ENCODE measurements at regions not wholly inside any gene's neighbourhood (a gene's known extent, or its start where the extent isn't known, plus 50 kb on each side); places are given as distances from the start of the nearest gene placed in this dataset.

GRCh38 chr18:1468550-1468949, 563.9 kb downstream of the ADCYAP1 start:
- H3K4me3 ChIP-seq (ENCODE audit: low read depth, low read length), result no peak overlapping the region
- no peak for DNase-seq (ENCODE audit: low read depth)
- TF ChIP-seq, protein P1, sequence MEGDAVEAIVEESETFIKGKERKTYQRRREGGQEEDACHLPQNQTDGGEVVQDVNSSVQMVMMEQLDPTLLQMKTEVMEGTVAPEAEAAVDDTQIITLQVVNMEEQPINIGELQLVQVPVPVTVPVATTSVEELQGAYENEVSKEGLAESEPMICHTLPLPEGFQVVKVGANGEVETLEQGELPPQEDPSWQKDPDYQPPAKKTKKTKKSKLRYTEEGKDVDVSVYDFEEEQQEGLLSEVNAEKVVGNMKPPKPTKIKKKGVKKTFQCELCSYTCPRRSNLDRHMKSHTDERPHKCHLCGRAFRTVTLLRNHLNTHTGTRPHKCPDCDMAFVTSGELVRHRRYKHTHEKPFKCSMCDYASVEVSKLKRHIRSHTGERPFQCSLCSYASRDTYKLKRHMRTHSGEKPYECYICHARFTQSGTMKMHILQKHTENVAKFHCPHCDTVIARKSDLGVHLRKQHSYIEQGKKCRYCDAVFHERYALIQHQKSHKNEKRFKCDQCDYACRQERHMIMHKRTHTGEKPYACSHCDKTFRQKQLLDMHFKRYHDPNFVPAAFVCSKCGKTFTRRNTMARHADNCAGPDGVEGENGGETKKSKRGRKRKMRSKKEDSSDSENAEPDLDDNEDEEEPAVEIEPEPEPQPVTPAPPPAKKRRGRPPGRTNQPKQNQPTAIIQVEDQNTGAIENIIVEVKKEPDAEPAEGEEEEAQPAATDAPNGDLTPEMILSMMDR (conservative IDR thresholded peaks at IDR 0.05; ENCODE audit: low read depth, low read length), result no peak

DNA sequence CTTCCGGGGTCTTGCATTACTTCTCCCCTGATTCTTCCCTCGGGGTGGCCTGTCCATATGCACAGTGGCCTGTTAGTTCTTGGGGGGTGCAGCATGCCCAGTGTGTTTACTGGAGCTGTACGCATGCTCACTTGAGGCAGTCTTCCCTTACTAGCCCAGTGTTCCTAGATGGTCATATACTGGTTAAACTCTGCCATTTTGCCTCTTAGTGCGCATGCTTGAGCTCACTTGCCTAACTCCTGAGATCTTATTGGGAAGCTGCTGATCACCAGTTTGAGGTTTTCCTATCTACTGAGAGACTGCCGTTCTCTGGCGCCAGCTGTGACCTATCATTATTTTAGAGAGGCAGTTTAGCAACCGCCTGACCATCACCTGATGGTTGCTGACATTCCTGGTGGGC, 571.2 kb downstream of the ADCYAP1 start:
- TF ChIP-seq, protein P1 (conservative IDR thresholded peaks at IDR 0.05; ENCODE audit: low read depth, low read length), result no peak
- DNase-seq (ENCODE audit: low read depth), result no peak
- no peak overlapping the region for H3K4me3 ChIP-seq (ENCODE audit: low read depth, low read length)

- no peak for DNase-seq (ENCODE audit: low read depth)
- TF ChIP-seq, protein P1 (conservative IDR thresholded peaks at IDR 0.05; ENCODE audit: low read depth, low read length), result no peak
Measured at GRCh38 chr18:1480309-1480708, 575.6 kb downstream of the ADCYAP1 start.

DNA sequence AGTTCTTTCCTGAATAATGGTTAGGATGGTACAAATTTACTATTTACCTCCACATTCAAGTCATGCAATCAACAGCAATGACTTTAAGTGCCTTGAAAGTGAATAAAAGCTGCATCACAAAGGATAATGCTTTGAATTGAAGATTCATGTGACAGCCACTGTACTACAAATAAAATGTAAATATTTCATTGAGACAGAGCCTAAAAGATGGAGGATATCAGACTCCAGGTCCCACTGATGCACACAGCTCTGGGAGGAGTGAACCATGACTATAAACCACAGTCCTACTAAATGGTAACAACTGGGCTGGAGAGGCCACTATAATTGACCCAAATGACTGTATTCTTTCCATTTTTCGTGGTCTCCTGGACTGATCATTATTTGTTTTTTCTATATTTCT, 576.9 kb downstream of the ADCYAP1 start:
- no peak overlapping the region for H3K4me3 ChIP-seq (ENCODE audit: low read depth, low read length)
- no peak for DNase-seq (ENCODE audit: low read depth)
- TF ChIP-seq, protein P1 (conservative IDR thresholded peaks at IDR 0.05; ENCODE audit: low read depth, low read length), result no peak

More at GRCh38 chr18:1480309-1480708, 575.6 kb downstream of the ADCYAP1 start:
- H3K4me3 ChIP-seq (ENCODE audit: low read depth, low read length), result no peak overlapping the region

DNA sequence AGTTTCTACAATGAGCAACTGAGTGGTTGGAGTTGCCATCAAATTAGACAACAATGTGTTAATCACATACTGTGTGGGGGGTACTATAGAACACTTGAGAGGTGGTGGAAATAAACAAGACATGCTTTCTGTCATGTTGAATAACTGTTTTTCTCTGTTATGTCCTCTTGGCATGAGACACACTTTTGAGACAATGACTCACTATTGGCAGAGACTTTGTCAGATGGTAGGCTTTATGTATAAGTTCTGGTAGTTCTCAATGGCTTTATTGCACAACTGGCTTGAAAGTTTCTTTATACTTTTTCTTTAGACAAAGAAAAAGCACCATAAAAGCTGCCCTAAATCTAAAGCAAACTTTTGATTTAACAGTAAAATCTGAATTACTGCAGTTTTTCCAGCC, 578.7 kb downstream of the ADCYAP1 start:
- H3K4me3 ChIP-seq (ENCODE audit: low read depth, low read length), result no peak overlapping the region
- TF ChIP-seq, protein P1 (conservative IDR thresholded peaks at IDR 0.05; ENCODE audit: low read depth, low read length), result no peak
- no peak for DNase-seq (ENCODE audit: low read depth)

DNA sequence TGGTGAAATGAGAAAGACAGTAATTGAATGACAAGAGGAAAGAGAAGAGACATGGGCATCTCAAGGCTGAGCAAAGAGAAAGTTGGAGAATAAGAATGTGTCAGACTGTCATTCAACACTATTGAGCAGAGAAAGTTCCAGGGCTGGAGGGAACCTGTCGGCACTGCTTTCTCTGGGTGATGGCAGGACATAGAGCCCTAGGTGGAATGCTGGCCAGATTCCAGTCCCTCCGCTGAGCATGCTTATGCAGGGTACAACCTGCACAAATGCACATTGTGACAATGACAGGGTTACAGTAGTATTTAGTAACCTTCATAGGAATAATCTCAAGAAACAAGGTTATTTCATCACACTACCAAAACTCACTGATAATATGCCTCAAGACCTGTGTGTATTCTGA, 582.8 kb downstream of the ADCYAP1 start:
- TF ChIP-seq, protein P1 (conservative IDR thresholded peaks at IDR 0.05; ENCODE audit: low read depth, low read length), result no peak
- H3K4me3 ChIP-seq (ENCODE audit: low read depth, low read length), result no peak overlapping the region
- no peak for DNase-seq (ENCODE audit: low read depth)

DNA sequence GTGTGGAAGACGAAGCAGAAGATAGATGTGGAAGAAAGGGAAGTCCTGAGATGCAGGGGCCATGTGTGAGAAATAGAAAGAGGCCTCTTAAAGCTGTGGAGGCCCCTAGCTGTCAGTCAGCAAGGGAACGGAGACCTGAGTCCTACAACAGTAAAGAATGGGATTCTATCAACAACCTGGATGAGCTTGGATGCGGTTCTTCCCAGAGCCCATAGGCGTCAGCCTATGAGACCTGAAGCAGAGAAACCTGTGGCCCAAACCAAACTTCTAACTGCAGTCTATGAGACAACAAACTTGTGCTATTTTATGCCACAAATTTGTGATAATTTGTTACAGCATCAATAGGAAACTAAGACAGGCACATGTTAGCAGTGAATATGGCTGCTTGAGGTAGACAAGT, 583.7 kb downstream of the ADCYAP1 start:
- TF ChIP-seq, protein P1 (conservative IDR thresholded peaks at IDR 0.05; ENCODE audit: low read depth, low read length), result no peak
- no peak for DNase-seq (ENCODE audit: low read depth)
- H3K4me3 ChIP-seq (ENCODE audit: low read depth, low read length), result no peak overlapping the region

Measured in choroid plexus epithelial cell (primary cell).